22Rv1 (cell line): ENCODE measurements at regions not wholly inside any gene's neighbourhood (a gene's known extent, or its start where the extent isn't known, plus 50 kb on each side); places are given as distances from the start of the nearest gene placed in this dataset.

Experiments used
- H3K27ac ChIP-seq: fragments of 450-650 bp; 2 replicates; pipeline ENCODE4 v1.5.1; 2017
- CTCF ChIP-seq: fragments of 450-650 bp; IDR thresholded peaks from 2 replicates; pipeline ENCODE4 v1.5.1; 2017; ENCODE audit warnings: mild to moderate bottlenecking
- ZFX ChIP-seq: fragments of 450-650 bp; IDR thresholded peaks from 2 replicates; pipeline ENCODE4 v1.6.1; 2017; ENCODE audit warnings: antibody characterized with exemption, borderline replicate concordance

GRCh38 chr14:55893705-55894104 lies 224.5 kb upstream of the PELI2 start:
- H3K27ac ChIP-seq = no peak overlapping the region
- TF ChIP-seq CTCF = no peak
- no peak for TF ChIP-seq ZFX

- H3K27ac ChIP-seq = no peak overlapping the region
- TF ChIP-seq ZFX (no peak), CTCF (no peak)
Observed at GRCh38 chr14:55897031-55897430, 221.2 kb upstream of the PELI2 start.

GRCh38 chr14:55898938-55899337 lies 219.3 kb upstream of the PELI2 start:
- H3K27ac ChIP-seq = no peak overlapping the region
- TF ChIP-seq ZFX (no peak), CTCF (no peak)

GRCh38 chr14:55899531-55899930 lies 218.7 kb upstream of the PELI2 start:
- no peak overlapping the region for H3K27ac ChIP-seq
- TF ChIP-seq ZFX (no peak), CTCF (no peak)

GRCh38 chr14:55900749-55901148 lies 217.5 kb upstream of the PELI2 start:
- no peak for TF ChIP-seq ZFX
- no peak for TF ChIP-seq CTCF
- H3K27ac ChIP-seq = no peak overlapping the region

GRCh38 chr14:55901291-55901690 lies 216.9 kb upstream of the PELI2 start:
- no peak overlapping the region for H3K27ac ChIP-seq
- TF ChIP-seq CTCF (no peak), ZFX (no peak)

GRCh38 chr14:55902241-55902640 lies 216.0 kb upstream of the PELI2 start:
- TF ChIP-seq ZFX (no peak), CTCF (no peak)

More at GRCh38 chr14:55902241-55902640, 216.0 kb upstream of the PELI2 start:
- H3K27ac ChIP-seq = no peak overlapping the region
